Prostate gland (tissue), 2 donors: ENCODE measurements at regions not wholly inside any gene's neighbourhood (a gene's known extent, or its start where the extent isn't known, plus 50 kb on each side); places are given as distances from the start of the nearest gene placed in this dataset.

Experiments used
- DNase-seq: peaks from one replicate; pipeline ENCODE4 v3.0.0-alpha.2; 2019; ENCODE audit warnings: low spot score
- H3K27ac ChIP-seq, 2 donors: fragments of 200-600 bp; sonication (generic); 2 replicates each; pipeline ENCODE4 v1.5.1; 2017 to 2019
- H3K27me3 ChIP-seq: fragments of 200-600 bp; sonication (generic); replicated peaks from 2 replicates; pipeline ENCODE4 v1.5.1; 2019; ENCODE audit not compliant: insufficient read depth
- H3K36me3 ChIP-seq, 2 donors: fragments of 200-600 bp; sonication (generic); 1 replicate in 1 of 2; 2 replicates in 1 of 2; pipeline versions ENCODE4 v1.5.1 to v1.8.1; 2017 to 2019
- H3K4me1 ChIP-seq: fragments of 200-600 bp; sonication (generic); replicated peaks from 2 replicates; pipeline ENCODE4 v1.5.1; 2019
- H3K4me3 ChIP-seq, 2 donors: fragments of 200-600 bp; sonication (generic); 2 replicates each; pipeline ENCODE4 v1.5.1; 2017 to 2019
- H3K9me3 ChIP-seq: fragments of 200-600 bp; sonication (generic); 2 replicates; pipeline ENCODE4 v1.5.1; 2017
- POLR2A ChIP-seq: fragments of 450-650 bp; IDR thresholded peaks from one replicate; pipeline ENCODE4 v1.6.1; 2016; ENCODE audit warnings: antibody characterized with exemption, mild to moderate bottlenecking
- POLR2AphosphoS5 ChIP-seq: sonication (generic); formaldehyde crosslinking; IDR thresholded peaks from one replicate; pipeline ENCODE4 v1.6.1; 2017; ENCODE audit warnings: antibody characterized with exemption
- WGBS: methylation state at CpG from one replicate; pipeline ENCODE4 v1.1.5; 2018; 5-methylcytosine and 5-hydroxymethylcytosine counted together
- intact Hi-C: fragments of 100-400 bp; cut with DNase I; formaldehyde crosslinking; loops from one replicate; pipeline ENCODE4 v1.14.2; 2022
- TF ChIP-seq, protein P1 (sequence below), 4 experiments: fragments of 200-600 bp in 2 of 4; fragments of 450-650 bp in 2 of 4; sonication (generic) in 2 of 4; IDR thresholded peaks; 1 replicate in 3 of 4; 2 replicates in 1 of 4; pipeline ENCODE4 v1.5.1; 2016 to 2019; ENCODE audit warnings: antibody characterized with exemption in 4 of 4, mild to moderate bottlenecking in 2 of 4, moderate library complexity in 2 of 4

GRCh38 chr17:53571342-53571741, 251.4 kb upstream of the KIF2B start:
- intact Hi-C loops: no loop called here

GRCh38 chr17:53570731-53571130, 252.0 kb upstream of the KIF2B start:
- TF ChIP-seq POLR2A (no peak), POLR2AphosphoS5 (no peak)
- TF ChIP-seq, protein P1, sequence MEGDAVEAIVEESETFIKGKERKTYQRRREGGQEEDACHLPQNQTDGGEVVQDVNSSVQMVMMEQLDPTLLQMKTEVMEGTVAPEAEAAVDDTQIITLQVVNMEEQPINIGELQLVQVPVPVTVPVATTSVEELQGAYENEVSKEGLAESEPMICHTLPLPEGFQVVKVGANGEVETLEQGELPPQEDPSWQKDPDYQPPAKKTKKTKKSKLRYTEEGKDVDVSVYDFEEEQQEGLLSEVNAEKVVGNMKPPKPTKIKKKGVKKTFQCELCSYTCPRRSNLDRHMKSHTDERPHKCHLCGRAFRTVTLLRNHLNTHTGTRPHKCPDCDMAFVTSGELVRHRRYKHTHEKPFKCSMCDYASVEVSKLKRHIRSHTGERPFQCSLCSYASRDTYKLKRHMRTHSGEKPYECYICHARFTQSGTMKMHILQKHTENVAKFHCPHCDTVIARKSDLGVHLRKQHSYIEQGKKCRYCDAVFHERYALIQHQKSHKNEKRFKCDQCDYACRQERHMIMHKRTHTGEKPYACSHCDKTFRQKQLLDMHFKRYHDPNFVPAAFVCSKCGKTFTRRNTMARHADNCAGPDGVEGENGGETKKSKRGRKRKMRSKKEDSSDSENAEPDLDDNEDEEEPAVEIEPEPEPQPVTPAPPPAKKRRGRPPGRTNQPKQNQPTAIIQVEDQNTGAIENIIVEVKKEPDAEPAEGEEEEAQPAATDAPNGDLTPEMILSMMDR (IDR thresholded peaks at IDR 0.05): no peak
- H3K9me3 ChIP-seq: no peaks in the 10 kb centered on the region
- no peak overlapping the region for H3K27ac ChIP-seq
- H3K4me1 ChIP-seq: no peaks in the 10 kb centered on the region
- no peak for DNase-seq
- intact Hi-C loops: no loop called here
- H3K4me3 ChIP-seq: no peak overlapping the region
- H3K36me3 ChIP-seq: no peaks in the 10 kb centered on the region
- H3K27me3 ChIP-seq: no peaks in the 10 kb centered on the region

More at GRCh38 chr17:53571342-53571741, 251.4 kb upstream of the KIF2B start:
- Histone ChIP-seq H3K27ac (no peak overlapping the region), H3K27me3 (no peaks in the 10 kb centered on the region), H3K9me3 (no peaks in the 10 kb centered on the region), H3K4me1 (no peaks in the 10 kb centered on the region), H3K4me3 (no peak overlapping the region), H3K36me3 (no peaks in the 10 kb centered on the region)
- WGBS: 75% methylated on average over 2 of the region's 2 CpGs
- no peak for DNase-seq
- TF ChIP-seq POLR2A (no peak), POLR2AphosphoS5 (no peak)
- TF ChIP-seq, protein P1 (IDR thresholded peaks at IDR 0.05): no peak

DNA sequence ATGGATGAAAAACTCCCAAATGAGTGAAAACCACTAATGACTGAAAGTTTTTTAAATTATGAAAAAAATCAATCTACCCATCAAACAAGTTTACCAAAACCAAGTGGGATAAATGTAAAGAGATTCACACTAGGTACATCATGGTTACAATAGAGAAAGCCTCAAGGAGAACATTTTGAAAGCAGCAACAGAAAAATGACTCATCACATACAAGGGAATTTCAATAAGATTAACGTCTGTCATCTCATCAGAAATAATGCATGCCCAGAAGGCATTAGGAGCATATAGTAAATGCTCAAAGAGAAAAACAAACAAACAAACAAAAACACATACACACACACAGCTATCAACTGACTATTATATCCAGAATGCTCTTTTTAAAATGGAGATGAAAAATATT, 261.8 kb upstream of the KIF2B start:
- Histone ChIP-seq H3K4me3 (no peak overlapping the region), H3K27ac (no peak overlapping the region), H3K9me3 (no peaks in the 10 kb centered on the region), H3K27me3 (no peaks in the 10 kb centered on the region), H3K36me3 (no peaks in the 10 kb centered on the region), H3K4me1 (no peaks in the 10 kb centered on the region)
- no peak for DNase-seq
- intact Hi-C loops: no loop called here
- 84% methylated on average over 1 of the region's 1 CpG for WGBS
- TF ChIP-seq POLR2AphosphoS5 (no peak), POLR2A (no peak)
- TF ChIP-seq, protein P1 (IDR thresholded peaks at IDR 0.05): no peak

- Histone ChIP-seq H3K36me3 (no peaks in the 10 kb centered on the region), H3K4me1 (no peaks in the 10 kb centered on the region), H3K4me3 (no peak overlapping the region), H3K27ac (no peak overlapping the region), H3K9me3 (no peaks in the 10 kb centered on the region), H3K27me3 (no peaks in the 10 kb centered on the region)
- intact Hi-C loops: no loop called here
- WGBS: 96% methylated on average over 4 of the region's 4 CpGs
- TF ChIP-seq POLR2A: no peak
- TF ChIP-seq, protein P1 (IDR thresholded peaks at IDR 0.05): no peak
- no peak for TF ChIP-seq POLR2AphosphoS5
- DNase-seq: no peak
Observed at GRCh38 chr17:53548252-53548651, 274.5 kb upstream of the KIF2B start.

DNA sequence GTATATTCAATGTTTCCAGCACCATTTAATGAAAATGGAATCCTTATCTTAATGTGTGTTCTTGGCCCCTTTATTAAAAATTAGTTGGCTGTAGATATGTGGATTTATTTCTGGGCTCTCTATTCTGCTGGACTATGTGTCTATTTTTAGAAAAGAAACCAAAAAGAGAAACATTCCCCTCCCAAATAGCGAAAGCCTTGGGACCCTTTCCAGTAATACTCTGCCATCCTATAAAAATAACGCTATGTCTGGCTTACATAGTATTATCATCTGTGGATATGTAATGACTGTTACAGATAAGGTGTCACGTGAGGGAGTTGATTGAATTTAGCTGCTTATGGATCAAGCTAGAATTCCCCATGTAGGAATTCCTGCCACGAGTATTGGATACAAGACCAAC, 279.3 kb upstream of the KIF2B start:
- WGBS: 33% methylated on average over 4 of the region's 4 CpGs
- H3K4me1 ChIP-seq: no peaks in the 10 kb centered on the region
- intact Hi-C loops: no loop called here

More for the DNA sequence above, 279.3 kb upstream of the KIF2B start:
- no peaks in the 10 kb centered on the region for H3K27me3 ChIP-seq
- H3K27ac ChIP-seq: no peak overlapping the region
- H3K4me3 ChIP-seq: no peak overlapping the region
- H3K9me3 ChIP-seq: no peaks in the 10 kb centered on the region
- H3K36me3 ChIP-seq: no peaks in the 10 kb centered on the region
- TF ChIP-seq, protein P1 (IDR thresholded peaks at IDR 0.05): no peak
- TF ChIP-seq POLR2AphosphoS5: no peak
- no peak for TF ChIP-seq POLR2A
- no peak for DNase-seq
